GM10266 (cell line): ENCODE measurements at regions not wholly inside any gene's neighbourhood (a gene's known extent, or its start where the extent isn't known, plus 50 kb on each side); places are given as distances from the start of the nearest gene placed in this dataset.

ENCODE experiments used
- DNase-seq: peaks from one replicate; pipeline ENCODE4 v3.0.0; 2012; ENCODE audit errors: extremely low spot score
- TF ChIP-seq, protein P1 (sequence below): IDR thresholded peaks from 2 replicates; pipeline ENCODE4 v1.5.1; 2012; ENCODE audit warnings: mild to moderate bottlenecking, low read depth; ENCODE audit not compliant: control insufficient read depth, insufficient read depth; ENCODE audit errors: missing control alignments

DNA sequence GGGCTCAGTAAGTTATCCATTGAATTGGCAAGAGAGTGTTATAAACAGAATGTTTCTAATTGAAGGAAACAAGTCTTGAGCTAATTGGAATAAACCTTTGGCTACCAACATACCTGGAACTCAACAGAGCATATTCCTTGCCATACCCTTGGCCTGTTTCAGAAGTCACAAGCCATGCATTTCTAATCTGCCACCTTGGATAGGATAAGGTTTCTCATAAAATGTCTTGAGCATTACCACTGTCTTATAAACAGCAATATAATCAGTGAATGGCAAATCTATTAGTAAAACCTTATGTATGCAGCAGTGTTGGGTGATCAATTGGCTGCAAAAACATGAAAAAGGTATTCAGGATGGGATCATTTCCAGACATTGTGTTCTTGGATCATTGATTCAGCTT, 765.2 kb upstream of the SEL1L start:
- TF ChIP-seq, protein P1, sequence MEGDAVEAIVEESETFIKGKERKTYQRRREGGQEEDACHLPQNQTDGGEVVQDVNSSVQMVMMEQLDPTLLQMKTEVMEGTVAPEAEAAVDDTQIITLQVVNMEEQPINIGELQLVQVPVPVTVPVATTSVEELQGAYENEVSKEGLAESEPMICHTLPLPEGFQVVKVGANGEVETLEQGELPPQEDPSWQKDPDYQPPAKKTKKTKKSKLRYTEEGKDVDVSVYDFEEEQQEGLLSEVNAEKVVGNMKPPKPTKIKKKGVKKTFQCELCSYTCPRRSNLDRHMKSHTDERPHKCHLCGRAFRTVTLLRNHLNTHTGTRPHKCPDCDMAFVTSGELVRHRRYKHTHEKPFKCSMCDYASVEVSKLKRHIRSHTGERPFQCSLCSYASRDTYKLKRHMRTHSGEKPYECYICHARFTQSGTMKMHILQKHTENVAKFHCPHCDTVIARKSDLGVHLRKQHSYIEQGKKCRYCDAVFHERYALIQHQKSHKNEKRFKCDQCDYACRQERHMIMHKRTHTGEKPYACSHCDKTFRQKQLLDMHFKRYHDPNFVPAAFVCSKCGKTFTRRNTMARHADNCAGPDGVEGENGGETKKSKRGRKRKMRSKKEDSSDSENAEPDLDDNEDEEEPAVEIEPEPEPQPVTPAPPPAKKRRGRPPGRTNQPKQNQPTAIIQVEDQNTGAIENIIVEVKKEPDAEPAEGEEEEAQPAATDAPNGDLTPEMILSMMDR, result no peak
- no peak for DNase-seq

DNA sequence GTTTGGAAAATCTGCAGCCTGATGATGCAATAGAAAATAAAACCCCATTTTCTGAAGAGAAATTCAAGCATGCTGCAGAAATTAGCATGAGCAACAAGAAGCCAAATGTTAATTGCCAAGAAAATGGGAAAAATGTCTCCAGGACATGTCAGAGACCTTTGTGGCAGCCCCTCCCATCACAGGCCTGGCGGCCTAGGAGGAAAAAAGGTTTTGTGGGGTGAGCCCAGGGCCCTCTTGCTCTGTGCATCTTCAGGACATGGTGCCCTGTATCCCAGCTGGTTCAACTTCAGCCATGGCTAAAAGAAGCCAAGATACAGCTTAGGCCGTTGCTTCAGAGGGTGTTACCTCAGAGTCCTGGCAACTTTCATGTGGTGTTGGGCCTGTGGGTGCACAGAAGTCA, 775.5 kb upstream of the SEL1L start:
- TF ChIP-seq, protein P1, result no peak
- no peak for DNase-seq

DNA sequence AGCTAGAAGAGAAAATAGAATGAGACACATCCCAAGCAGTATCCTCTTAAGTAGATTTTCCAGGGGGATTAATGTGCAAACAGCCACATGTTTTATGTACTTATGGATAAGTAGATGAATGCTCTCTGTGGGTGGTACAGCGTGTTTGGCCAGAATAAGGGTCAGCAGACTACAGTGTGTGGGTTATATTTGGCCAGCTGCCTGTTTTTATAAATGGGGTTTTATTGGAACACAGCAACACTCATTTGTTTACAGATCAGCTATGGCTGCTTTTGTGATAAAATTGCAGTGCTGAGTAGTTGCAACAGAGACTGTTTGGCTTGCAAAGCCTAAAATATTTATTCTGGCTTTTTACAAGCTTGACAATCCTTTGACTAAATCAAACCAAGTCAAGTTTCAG, 780.2 kb upstream of the SEL1L start:
- no peak for DNase-seq
- TF ChIP-seq, protein P1, result no peak

DNA sequence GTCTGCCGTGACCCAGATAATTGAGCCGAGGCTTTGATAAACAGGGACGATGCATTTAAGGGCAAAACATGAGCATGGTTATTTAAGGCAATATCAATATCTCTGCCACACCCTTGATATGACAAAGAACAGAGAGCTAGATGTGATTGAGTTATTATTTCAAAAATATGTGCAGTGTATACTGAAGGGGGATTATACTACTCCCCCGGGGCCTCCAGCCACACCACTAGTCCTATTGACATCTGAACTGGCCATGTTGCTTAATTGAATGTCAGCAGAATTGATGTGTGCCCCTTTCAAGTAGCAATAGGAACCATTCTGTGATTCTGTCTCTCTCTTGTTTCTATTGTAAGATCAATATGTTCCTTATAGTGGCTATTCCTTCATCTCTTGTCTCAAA, 794.8 kb upstream of the SEL1L start:
- DNase-seq, result no peak
- TF ChIP-seq, protein P1, result no peak

DNA sequence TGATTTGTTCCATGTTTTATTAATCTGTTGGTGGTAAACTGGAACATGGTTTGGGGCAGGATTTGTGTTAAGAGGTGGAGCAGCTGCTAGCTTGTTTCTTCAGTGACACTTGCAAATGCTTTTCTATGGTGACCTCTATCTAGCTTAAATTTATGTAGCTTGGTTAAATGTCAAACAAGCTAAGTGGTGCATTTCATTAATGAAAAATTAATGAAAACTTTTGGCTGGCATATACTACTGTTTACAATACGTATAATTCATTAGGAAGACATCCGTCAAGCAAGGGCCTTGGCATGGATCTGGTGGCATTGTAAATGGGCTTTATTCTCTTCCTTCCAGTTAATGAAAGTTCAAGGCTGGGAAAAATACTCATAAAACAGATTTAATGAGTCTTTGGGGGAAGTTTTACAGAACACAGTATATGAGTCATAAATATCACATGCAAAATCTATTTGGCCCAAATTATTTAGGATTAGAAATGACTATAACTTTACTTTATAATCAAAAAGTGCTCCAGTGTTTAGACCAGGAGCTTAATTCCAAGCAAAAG, 807.7 kb upstream of the SEL1L start:
- DNase-seq, result no peak
- TF ChIP-seq, protein P1, result no peak

DNA sequence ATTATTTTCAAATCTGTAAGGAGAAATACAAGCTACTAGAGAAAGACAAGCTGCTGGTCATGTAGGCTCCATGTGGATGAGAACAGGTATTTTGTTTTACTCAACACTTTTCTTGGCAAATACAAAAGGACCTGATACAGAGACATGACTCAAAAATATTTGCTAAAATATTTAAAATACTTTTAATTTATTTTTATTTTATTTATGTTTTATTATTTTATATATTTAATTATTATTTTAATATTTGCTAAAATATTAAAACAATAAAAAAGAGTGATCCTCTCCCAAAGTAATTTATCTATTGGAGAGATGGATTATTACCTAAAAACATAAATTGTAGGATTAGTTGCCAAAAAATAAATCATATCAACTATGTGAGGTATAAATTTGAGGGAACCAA, 808.9 kb upstream of the SEL1L start:
- no peak for DNase-seq
- TF ChIP-seq, protein P1, result no peak

DNA sequence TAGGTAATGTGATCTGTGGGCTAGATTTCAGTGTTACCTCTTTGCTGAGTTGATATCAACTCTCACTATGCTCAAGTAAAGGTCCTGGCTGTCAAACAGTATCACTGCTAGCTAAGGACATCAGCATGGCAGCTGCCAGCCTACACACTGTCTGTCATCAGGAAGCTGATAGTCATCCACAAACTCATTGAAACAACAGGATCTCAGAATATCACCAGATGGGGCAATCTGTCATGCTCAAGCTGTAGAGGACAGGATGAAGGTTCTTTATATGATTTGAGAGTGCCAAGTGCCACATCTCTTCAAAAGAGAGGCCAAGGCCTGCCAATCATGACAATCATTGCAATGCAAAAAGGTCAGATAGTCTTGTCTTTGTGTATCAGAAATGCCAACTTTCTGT, 811.5 kb upstream of the SEL1L start:
- DNase-seq, result no peak
- TF ChIP-seq, protein P1, result no peak
